Thyroid gland (tissue), 4 donors: ENCODE measurements at regions not wholly inside any gene's neighbourhood (a gene's known extent, or its start where the extent isn't known, plus 50 kb on each side); places are given as distances from the start of the nearest gene placed in this dataset.

ENCODE experiments used
- CTCF ChIP-seq, 6 experiments: fragments of 200-600 bp in 3 of 6; fragments of 450-650 bp in 3 of 6; sonication (generic) in 3 of 6; IDR thresholded peaks; one replicate each; pipeline ENCODE4 v1.5.1; 2016 to 2019; ENCODE audit warnings: antibody characterized with exemption in 6 of 6, mild to moderate bottlenecking in 2 of 6, inconsistent platforms in 1 of 6, moderate library complexity in 1 of 6
- POLR2A ChIP-seq, 2 donors: fragments of 450-650 bp; IDR thresholded peaks; one replicate each; pipeline ENCODE4 v1.6.1; 2017; ENCODE audit warnings: antibody characterized with exemption in 2 of 2, mild to moderate bottlenecking in 2 of 2, moderate library complexity in 1 of 2

GRCh38 chr6:20302168-20302567 lies 89.9 kb upstream of the MBOAT1 start:
- TF ChIP-seq CTCF (IDR thresholded peaks at IDR 0.05) = no peak
- TF ChIP-seq POLR2A (IDR thresholded peaks at IDR 0.05) = no peak
